Transverse colon (tissue), 4 donors: ENCODE measurements at regions not wholly inside any gene's neighbourhood (a gene's known extent, or its start where the extent isn't known, plus 50 kb on each side); places are given as distances from the start of the nearest gene placed in this dataset.

Experiments
- CTCF ChIP-seq, 5 experiments: fragments of 200-600 bp in 3 of 5; fragments of 450-650 bp in 2 of 5; sonication (generic) in 3 of 5; IDR thresholded peaks; 1 replicate in 2 of 5; 2 replicates in 3 of 5; pipeline ENCODE4 v1.5.1; 2016 to 2017; ENCODE audit warnings: antibody characterized with exemption in 5 of 5, inconsistent platforms in 3 of 5, mild to moderate bottlenecking in 2 of 5, moderate library complexity in 1 of 5
- EP300 ChIP-seq: sonication (generic); formaldehyde crosslinking; IDR thresholded peaks from one replicate; pipeline ENCODE4 v1.6.1; 2017; ENCODE audit warnings: antibody characterized with exemption, low read depth
- POLR2A ChIP-seq: fragments of 450-650 bp; IDR thresholded peaks from one replicate; pipeline ENCODE4 v1.6.1; 2016; ENCODE audit warnings: antibody characterized with exemption, mild to moderate bottlenecking, moderate library complexity
- POLR2AphosphoS5 ChIP-seq, 3 donors: sonication (generic); formaldehyde crosslinking; IDR thresholded peaks; one replicate each; pipeline ENCODE4 v1.6.1; 2016; ENCODE audit warnings: antibody characterized with exemption in 3 of 3

- no peak for TF ChIP-seq CTCF (IDR thresholded peaks at IDR 0.05)
- no peak for TF ChIP-seq POLR2AphosphoS5 (IDR thresholded peaks at IDR 0.05)
- TF ChIP-seq POLR2A: no peak
- no peak for TF ChIP-seq EP300
These were observed 408.3 kb upstream of the DDI1 start for GRCh38 chr11:103628121-103628520.
